ENCODE measurements at regions not wholly inside any gene's neighbourhood (a gene's known extent, or its start where the extent isn't known, plus 50 kb on each side); places are given as distances from the start of the nearest gene placed in this dataset.

DNA sequence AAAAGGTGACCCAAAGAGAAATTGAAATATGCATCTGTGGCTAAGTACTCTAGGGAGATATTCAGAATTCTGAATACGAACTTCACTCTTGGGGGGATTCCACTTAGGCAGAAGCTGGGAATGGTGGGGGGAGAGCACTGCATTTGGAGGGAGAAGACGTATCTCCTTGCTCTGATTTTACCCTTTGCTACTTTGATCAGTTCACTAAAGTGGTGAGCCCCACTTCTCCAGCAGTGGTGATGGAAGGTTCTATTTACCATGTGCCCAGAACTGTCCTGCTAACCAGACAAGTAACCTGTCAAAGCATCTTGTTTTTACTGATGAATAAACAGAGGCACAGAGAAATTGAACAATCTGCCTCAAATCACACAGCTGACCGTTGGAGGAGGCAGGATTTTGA, 483.4 kb downstream of the SIPA1L2 start:
- no peak for DNase-seq
- H3F3A ChIP-seq (ENCODE audit: insufficient read depth, low read length) = no peaks in the 10 kb centered on the region
- no peaks in the 10 kb centered on the region for H3K9me3 ChIP-seq (replicated peaks; ENCODE audit: insufficient read depth, low read length)
- no peaks in the 10 kb centered on the region for H3K4me1 ChIP-seq (ENCODE audit: low read length)
- no peaks in the 10 kb centered on the region for H3K9me2 ChIP-seq (replicated peaks; ENCODE audit: insufficient read depth, low read length)
- H3K9ac ChIP-seq (ENCODE audit: low read length) = no peak overlapping the region
- no peaks in the 10 kb centered on the region for H3K79me2 ChIP-seq (ENCODE audit: low read length)
- H3K27me3 ChIP-seq (replicated peaks; ENCODE audit: insufficient read depth, low read length) = no peaks in the 10 kb centered on the region
- H3K27ac ChIP-seq (ENCODE audit: low read length) = no peak overlapping the region
- no peaks in the 10 kb centered on the region for H4K20me1 ChIP-seq (ENCODE audit: insufficient read depth, low read length)
- H2AFZ ChIP-seq (ENCODE audit: low read length) = no peak overlapping the region
- H3K4me3 ChIP-seq (ENCODE audit: low read length) = no peak overlapping the region
- no peak overlapping the region for H3K4me2 ChIP-seq (ENCODE audit: low read depth, low read length)
- TF ChIP-seq EZH2 (optimal IDR thresholded peaks at IDR 0.05; ENCODE audit: low read depth, low read length) (no peak), EZH2phosphoT487 (IDR thresholded peaks at IDR 0.05; ENCODE audit: low read length) (no peak)
- TF ChIP-seq, protein P1, sequence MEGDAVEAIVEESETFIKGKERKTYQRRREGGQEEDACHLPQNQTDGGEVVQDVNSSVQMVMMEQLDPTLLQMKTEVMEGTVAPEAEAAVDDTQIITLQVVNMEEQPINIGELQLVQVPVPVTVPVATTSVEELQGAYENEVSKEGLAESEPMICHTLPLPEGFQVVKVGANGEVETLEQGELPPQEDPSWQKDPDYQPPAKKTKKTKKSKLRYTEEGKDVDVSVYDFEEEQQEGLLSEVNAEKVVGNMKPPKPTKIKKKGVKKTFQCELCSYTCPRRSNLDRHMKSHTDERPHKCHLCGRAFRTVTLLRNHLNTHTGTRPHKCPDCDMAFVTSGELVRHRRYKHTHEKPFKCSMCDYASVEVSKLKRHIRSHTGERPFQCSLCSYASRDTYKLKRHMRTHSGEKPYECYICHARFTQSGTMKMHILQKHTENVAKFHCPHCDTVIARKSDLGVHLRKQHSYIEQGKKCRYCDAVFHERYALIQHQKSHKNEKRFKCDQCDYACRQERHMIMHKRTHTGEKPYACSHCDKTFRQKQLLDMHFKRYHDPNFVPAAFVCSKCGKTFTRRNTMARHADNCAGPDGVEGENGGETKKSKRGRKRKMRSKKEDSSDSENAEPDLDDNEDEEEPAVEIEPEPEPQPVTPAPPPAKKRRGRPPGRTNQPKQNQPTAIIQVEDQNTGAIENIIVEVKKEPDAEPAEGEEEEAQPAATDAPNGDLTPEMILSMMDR (IDR thresholded peaks at IDR 0.05; ENCODE audit: low read length) = no peak
- no peaks in the 10 kb centered on the region for H3K36me3 ChIP-seq (replicated peaks; ENCODE audit: insufficient read depth, low read length)

- no peaks in the 10 kb centered on the region for H3K36me3 ChIP-seq (replicated peaks; ENCODE audit: insufficient read depth, low read length)
- DNase-seq = no peak
- no peak overlapping the region for H3K4me2 ChIP-seq (ENCODE audit: low read depth, low read length)
- no peaks in the 10 kb centered on the region for H3K9me2 ChIP-seq (replicated peaks; ENCODE audit: insufficient read depth, low read length)
- H3K27ac ChIP-seq (ENCODE audit: low read length) = no peak overlapping the region
- H3K4me3 ChIP-seq (ENCODE audit: low read length) = no peak overlapping the region
- no peak overlapping the region for H2AFZ ChIP-seq (ENCODE audit: low read length)
- no peak for TF ChIP-seq EZH2 (optimal IDR thresholded peaks at IDR 0.05; ENCODE audit: low read depth, low read length)
- TF ChIP-seq, protein P1 (IDR thresholded peaks at IDR 0.05; ENCODE audit: low read length) = no peak
- no peak for TF ChIP-seq EZH2phosphoT487 (IDR thresholded peaks at IDR 0.05; ENCODE audit: low read length)
- no peaks in the 10 kb centered on the region for H3K27me3 ChIP-seq (replicated peaks; ENCODE audit: insufficient read depth, low read length)
- no peak overlapping the region for H3K9ac ChIP-seq (ENCODE audit: low read length)
- H4K20me1 ChIP-seq (ENCODE audit: insufficient read depth, low read length) = no peaks in the 10 kb centered on the region
- H3K4me1 ChIP-seq (ENCODE audit: low read length) = no peaks in the 10 kb centered on the region
- no peaks in the 10 kb centered on the region for H3K79me2 ChIP-seq (ENCODE audit: low read length)
- no peaks in the 10 kb centered on the region for H3K9me3 ChIP-seq (replicated peaks; ENCODE audit: insufficient read depth, low read length)
- no peaks in the 10 kb centered on the region for H3F3A ChIP-seq (ENCODE audit: insufficient read depth, low read length)
Measured at GRCh38 chr1:232145768-232146167, 484.2 kb downstream of the SIPA1L2 start.

- Histone ChIP-seq H3K4me1 (ENCODE audit: low read length) (no peaks in the 10 kb centered on the region), H3K79me2 (ENCODE audit: low read length) (no peaks in the 10 kb centered on the region), H3K4me3 (ENCODE audit: low read length) (no peak overlapping the region), H3K27me3 (replicated peaks; ENCODE audit: insufficient read depth, low read length) (no peaks in the 10 kb centered on the region), H3K9me3 (replicated peaks; ENCODE audit: insufficient read depth, low read length) (no peaks in the 10 kb centered on the region), H3K27ac (ENCODE audit: low read length) (no peak overlapping the region), H3K9ac (ENCODE audit: low read length) (no peak overlapping the region), H3F3A (ENCODE audit: insufficient read depth, low read length) (no peaks in the 10 kb centered on the region), H2AFZ (ENCODE audit: low read length) (no peak overlapping the region), H4K20me1 (ENCODE audit: insufficient read depth, low read length) (no peaks in the 10 kb centered on the region), H3K4me2 (ENCODE audit: low read depth, low read length) (no peak overlapping the region), H3K36me3 (replicated peaks; ENCODE audit: insufficient read depth, low read length) (no peaks in the 10 kb centered on the region), H3K9me2 (replicated peaks; ENCODE audit: insufficient read depth, low read length) (no peaks in the 10 kb centered on the region)
- TF ChIP-seq EZH2phosphoT487 (IDR thresholded peaks at IDR 0.05; ENCODE audit: low read length) (no peak), EZH2 (optimal IDR thresholded peaks at IDR 0.05; ENCODE audit: low read depth, low read length) (no peak)
- TF ChIP-seq, protein P1 (IDR thresholded peaks at IDR 0.05; ENCODE audit: low read length) = no peak
- DNase-seq = no peak
Measured at GRCh38 chr1:232144696-232145230, 485.2 kb downstream of the SIPA1L2 start.
